H1 (cell line): ENCODE measurements at regions not wholly inside any gene's neighbourhood (a gene's known extent, or its start where the extent isn't known, plus 50 kb on each side); places are given as distances from the start of the nearest gene placed in this dataset.

ENCODE experiments used
- CTCF ChIA-PET: fragments of 300-600 bp; sonication (Branson Sonifier 250); formaldehyde crosslinking; loops from one replicate; lab custom pipeline; 2021; ENCODE audit not compliant: partially characterized antibody; lab: Charles Lee
- POLR2A ChIA-PET: fragments of 300-600 bp; sonication (Branson Sonifier 250); formaldehyde crosslinking; loops from one replicate; lab custom pipeline; 2021; ENCODE audit warnings: inconsistent platforms; ENCODE audit not compliant: partially characterized antibody; lab: Charles Lee
- DNase-seq, 2 experiments: peaks; one replicate each; pipeline versions ENCODE4 v3.0.0 to v3.0.0-alpha.2; 2010 to 2022; ENCODE audit warnings: low spot score in 2 of 2, low read depth in 1 of 2, mixed read lengths in 1 of 2
- FAIRE-seq: peaks from 2 replicates; lab custom pipeline; 2011; peaks lifted over from hg19 to GRCh38; lab: Jason Lieb, UNC
- H2AFZ ChIP-seq: 2 replicates; pipeline ENCODE4 v1.8.1; 2012; ENCODE audit warnings: low read length, inconsistent platforms
- H2AK5ac ChIP-seq: 2 replicates; pipeline ENCODE4 v1.6.1; 2013; ENCODE audit warnings: low read depth, low read length
- H2BK120ac ChIP-seq: replicated peaks from 2 replicates; pipeline ENCODE3; 2013; ENCODE audit warnings: low read depth, low read length, inconsistent platforms
- H2BK12ac ChIP-seq: 2 replicates; pipeline ENCODE4 v1.6.1; 2013; ENCODE audit warnings: low read depth, low read length
- H2BK15ac ChIP-seq: 2 replicates; pipeline ENCODE4 v1.6.1; 2013; ENCODE audit warnings: low read length
- H2BK20ac ChIP-seq: 2 replicates; pipeline ENCODE4 v1.6.1; 2013; ENCODE audit warnings: low read length
- H2BK5ac ChIP-seq: 2 replicates; pipeline ENCODE4 v1.6.1; 2013; ENCODE audit warnings: low read depth, low read length
- H3K14ac ChIP-seq: 2 replicates; pipeline ENCODE4 v1.6.1; 2013; ENCODE audit warnings: inconsistent platforms; ENCODE audit not compliant: insufficient read length
- H3K18ac ChIP-seq: 2 replicates; pipeline ENCODE4 v1.6.1; 2013; ENCODE audit warnings: low read length; ENCODE audit errors: extremely low read depth
- H3K23ac ChIP-seq: 2 replicates; pipeline ENCODE4 v1.6.1; 2013; ENCODE audit warnings: inconsistent platforms; ENCODE audit not compliant: insufficient read length
- H3K23me2 ChIP-seq: 2 replicates; pipeline ENCODE4 v1.6.1; 2013; ENCODE audit warnings: low read depth, low read length
- H3K27ac ChIP-seq: 2 replicates; pipeline ENCODE4 v1.6.1; 2011; ENCODE audit warnings: low read depth, low read length, inconsistent platforms
- H3K27me3 ChIP-seq, 4 experiments: replicated peaks in 1 of 4; 1 replicate in 1 of 4; 2 replicates in 3 of 4; pipeline versions ENCODE4 v1.6.1 to v1.8.1; 2011 to 2013; ENCODE audit warnings: low read length in 3 of 4, mild to moderate bottlenecking in 3 of 4, inconsistent platforms in 2 of 4, mixed read lengths in 2 of 4, moderate library complexity in 1 of 4; ENCODE audit not compliant: control insufficient read depth in 3 of 4, insufficient read depth in 3 of 4; ENCODE audit errors: extremely low read depth in 1 of 4
- H3K36me3 ChIP-seq, 4 experiments: 2 replicates each; pipeline versions ENCODE4 v1.6.1 to v1.8.1; 2011 to 2013; ENCODE audit warnings: mild to moderate bottlenecking in 4 of 4, low read length in 3 of 4, moderate library complexity in 2 of 4, control low read depth in 1 of 4, inconsistent platforms in 1 of 4; ENCODE audit not compliant: insufficient read depth in 4 of 4, control insufficient read depth in 2 of 4
- H3K4ac ChIP-seq: replicated peaks from 2 replicates; pipeline ENCODE3; 2013; ENCODE audit warnings: low read length, low read depth, mixed read lengths, inconsistent platforms; ENCODE audit not compliant: insufficient read length
- H3K4me1 ChIP-seq, 4 experiments: replicated peaks in 1 of 4; 1 replicate in 1 of 4; 2 replicates in 3 of 4; pipeline versions ENCODE4 v1.6.1 to v1.8.1; 2011 to 2013; ENCODE audit warnings: low read length in 3 of 4, inconsistent platforms in 2 of 4, mixed read lengths in 1 of 4; ENCODE audit not compliant: insufficient read depth in 4 of 4, control insufficient read depth in 3 of 4
- H3K4me2 ChIP-seq, 2 experiments: 2 replicates each; pipeline versions ENCODE4 v1.6.1 to v1.8.1; 2011 to 2013; ENCODE audit warnings: low read depth in 2 of 2, low read length in 2 of 2, control low read depth in 1 of 2, inconsistent platforms in 1 of 2, mild to moderate bottlenecking in 1 of 2; ENCODE audit not compliant: insufficient read depth in 1 of 2
- H3K4me3 ChIP-seq, 4 experiments: fragments of 200-600, 300-600 bp in 1 of 4; sonication (generic), shearing (Covaris generic), sonication (Bioruptor Twin) in 1 of 4; 2 replicates each; pipeline versions ENCODE4 v1.5.1 to v1.8.1; 2011 to 2016; ENCODE audit warnings: low read length in 4 of 4, low read depth in 3 of 4, control low read depth in 2 of 4, inconsistent platforms in 2 of 4, mild to moderate bottlenecking in 2 of 4, mixed read lengths in 1 of 4, moderate library complexity in 1 of 4; ENCODE audit not compliant: insufficient read depth in 2 of 4; ENCODE audit errors: extremely low read depth in 1 of 4
- H3K56ac ChIP-seq: replicated peaks from 2 replicates; pipeline ENCODE3; 2013; ENCODE audit warnings: low read depth, mild to moderate bottlenecking, mixed read lengths, low read length, inconsistent platforms; ENCODE audit not compliant: insufficient read length
- H3K79me1 ChIP-seq: 2 replicates; pipeline ENCODE4 v1.6.1; 2013; ENCODE audit warnings: low read depth, low read length, control low read depth
- H3K79me2 ChIP-seq, 2 experiments: 2 replicates each; pipeline versions ENCODE4 v1.6.1 to v1.8.1; 2012 to 2013; ENCODE audit warnings: low read length in 2 of 2, mild to moderate bottlenecking in 2 of 2, inconsistent platforms in 1 of 2; ENCODE audit not compliant: insufficient read depth in 2 of 2, control insufficient read depth in 1 of 2
- H3K9ac ChIP-seq, 4 experiments: replicated peaks in 1 of 4; 1 replicate in 1 of 4; 2 replicates in 3 of 4; pipeline versions ENCODE4 v1.6.1 to v1.8.1; 2011 to 2013; ENCODE audit warnings: low read depth in 3 of 4, low read length in 3 of 4, control low read depth in 2 of 4, mild to moderate bottlenecking in 2 of 4, moderate library complexity in 2 of 4, inconsistent platforms in 1 of 4; ENCODE audit errors: extremely low read depth in 1 of 4
- H3K9me3 ChIP-seq, 2 experiments: 2 replicates each; pipeline versions ENCODE4 v1.6.1 to v1.8.1; 2012 to 2013; ENCODE audit warnings: mild to moderate bottlenecking in 2 of 2, moderate library complexity in 2 of 2, control low read depth in 1 of 2, inconsistent platforms in 1 of 2, low read depth in 1 of 2, low read length in 1 of 2, mixed read lengths in 1 of 2; ENCODE audit not compliant: insufficient read depth in 2 of 2
- H4K20me1 ChIP-seq, 2 experiments: replicated peaks in 1 of 2; 2 replicates each; pipeline versions ENCODE3 to v1.8.1; 2011 to 2013; ENCODE audit warnings: inconsistent platforms in 2 of 2, low read length in 2 of 2, mild to moderate bottlenecking in 1 of 2; ENCODE audit not compliant: insufficient read depth in 2 of 2, control insufficient read depth in 1 of 2
- H4K5ac ChIP-seq: 2 replicates; pipeline ENCODE4 v1.6.1; 2013; ENCODE audit warnings: low read length, low read depth, mixed read lengths, inconsistent platforms; ENCODE audit not compliant: insufficient read length
- H4K8ac ChIP-seq: 2 replicates; pipeline ENCODE4 v1.8.0; 2013; ENCODE audit warnings: mild to moderate bottlenecking, moderate library complexity, low read length, inconsistent platforms; ENCODE audit not compliant: insufficient read depth; ENCODE audit errors: extremely low read depth
- H4K91ac ChIP-seq: replicated peaks from 2 replicates; pipeline ENCODE3; 2013; ENCODE audit warnings: low read length, mixed read lengths, inconsistent platforms; ENCODE audit not compliant: insufficient read length
- CEBPB ChIP-seq: IDR thresholded peaks from 2 replicates; pipeline ENCODE4 v1.6.1; 2012; ENCODE audit warnings: low read depth, low read length
- CTBP2 ChIP-seq: IDR thresholded peaks from 2 replicates; pipeline ENCODE4 v1.7.0; 2011; ENCODE audit warnings: borderline replicate concordance, mild to moderate bottlenecking, moderate library complexity, mixed read lengths, low read length; ENCODE audit not compliant: insufficient read depth, insufficient read length
- EP300 ChIP-seq, 2 experiments: IDR thresholded peaks; 1 replicate in 1 of 2; 2 replicates in 1 of 2; pipeline ENCODE4 v1.6.1; 2011 to 2012; ENCODE audit warnings: low read depth in 2 of 2, low read length in 2 of 2, mild to moderate bottlenecking in 2 of 2, borderline replicate concordance in 1 of 2, inconsistent platforms in 1 of 2, moderate library complexity in 1 of 2
- GABPA ChIP-seq: IDR thresholded peaks from 2 replicates; pipeline ENCODE4 v1.6.1; 2011; ENCODE audit warnings: mild to moderate bottlenecking, low read length, moderate library complexity, borderline replicate concordance; ENCODE audit not compliant: insufficient read depth
- JUN ChIP-seq: IDR thresholded peaks from 2 replicates; pipeline ENCODE4 v1.6.1; 2011; ENCODE audit warnings: low read depth, mild to moderate bottlenecking, improper control_type of control experiment, low read length
- KDM5A ChIP-seq: fragments of 200-600 bp; IDR thresholded peaks from 2 replicates; pipeline ENCODE4 v1.7.1; 2012; ENCODE audit warnings: mild to moderate bottlenecking, low read length, inconsistent platforms, mixed read lengths
- SIX5 ChIP-seq: IDR thresholded peaks from 2 replicates; pipeline ENCODE4 v1.6.1; 2011; ENCODE audit warnings: mild to moderate bottlenecking, low read depth, low read length
- SP2 ChIP-seq: IDR thresholded peaks from 2 replicates; pipeline ENCODE4 v1.6.1; 2012; ENCODE audit warnings: mild to moderate bottlenecking, low read length, inconsistent platforms
- TAF7 ChIP-seq: optimal IDR thresholded peaks from 2 replicates; pipeline ENCODE3; 2011; ENCODE audit warnings: low read depth, mild to moderate bottlenecking, inconsistent platforms, low read length, moderate library complexity, borderline replicate concordance

DNA sequence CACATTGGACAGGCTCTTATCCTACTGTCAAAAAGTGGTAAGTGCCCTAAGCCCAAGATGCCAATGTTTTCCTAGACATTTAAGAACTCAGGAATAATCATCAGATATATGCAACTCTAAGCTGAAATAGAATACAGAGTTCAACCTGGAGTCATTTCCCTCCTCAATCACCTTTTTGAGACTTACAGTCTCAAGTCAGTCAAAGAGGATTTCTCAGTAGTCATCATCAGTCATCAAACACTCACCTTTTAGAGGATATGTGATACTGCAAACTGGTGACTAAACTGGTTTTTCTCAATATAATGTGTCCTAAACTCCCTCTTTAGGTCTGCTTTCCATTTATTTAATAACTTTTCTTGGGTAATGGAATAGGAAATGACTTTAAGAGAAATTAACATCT lies 145.3 kb upstream of the ADAMTS5 start:
- Histone ChIP-seq H4K20me1 (no peaks in the 10 kb centered on the region), H2AFZ (no peak overlapping the region), H2BK20ac (no peak overlapping the region), H2AK5ac (no peak overlapping the region), H3K9me3 (no peaks in the 10 kb centered on the region; a peak in 1 of 4 replicates), H2BK5ac (no peak overlapping the region), H3K79me1 (no peaks in the 10 kb centered on the region), H3K27ac (no peak overlapping the region), H4K91ac (no peak overlapping the region), H4K5ac (no peak overlapping the region), H4K8ac (no peak overlapping the region), H3K56ac (no peak overlapping the region), H3K18ac (no peak overlapping the region), H3K4ac (no peak overlapping the region), H3K4me1 (no peaks in the 10 kb centered on the region), H3K23me2 (no peaks in the 10 kb centered on the region), H3K79me2 (no peaks in the 10 kb centered on the region), H3K27me3 (no peaks in the 10 kb centered on the region), H3K36me3 (no peaks in the 10 kb centered on the region), H3K4me2 (no peak overlapping the region), H3K4me3 (no peak overlapping the region), H2BK12ac (no peak overlapping the region), H3K23ac (no peak overlapping the region), H2BK120ac (no peak overlapping the region), H2BK15ac (no peak overlapping the region), H3K14ac (no peak overlapping the region), H3K9ac (no peak overlapping the region)
- no peak for DNase-seq
- TF ChIP-seq KDM5A (no peak), SP2 (no peak), JUN (no peak), GABPA (no peak), CTBP2 (no peak), CEBPB (no peak), TAF7 (no peak), SIX5 (no peak), EP300 (IDR thresholded peaks at IDR 0.05; ENCODE audit: borderline replicate concordance in 1 of 2, low read depth in 2 of 2, low read length in 2 of 2) (no peak)
- CTCF ChIA-PET, result no interaction called here
- POLR2A ChIA-PET, result interaction anchor here (0.9 kb wide), 1 partner anchor 10 kb away, joined by 3 read pairs; no protein-coding TSS in a partner anchor
- no peak for FAIRE-seq
